RWPE2 (cell line): ENCODE measurements at regions not wholly inside any gene's neighbourhood (a gene's known extent, or its start where the extent isn't known, plus 50 kb on each side); places are given as distances from the start of the nearest gene placed in this dataset.

Experiments used
- ATAC-seq: fragments of 200-7000 bp; cut with Tn5 transposase; 3 replicates; pipeline ENCODE4 v1.9.1; 2021; ENCODE audit warnings: low read depth
- DNase-seq: peaks from one replicate; pipeline ENCODE4 v3.0.0-alpha.2; 2020; ENCODE audit warnings: low spot score
- H3K27ac ChIP-seq: fragments of 450-650 bp; 2 replicates; pipeline ENCODE4 v1.5.1; 2017; ENCODE audit warnings: mild to moderate bottlenecking; ENCODE audit not compliant: poor library complexity, severe bottlenecking
- H3K27me3 ChIP-seq: fragments of 250-450 bp; sonication (Bioruptor Pico); 2 replicates; pipeline ENCODE4 v1.5.1; 2021; ENCODE audit warnings: mild to moderate bottlenecking, moderate library complexity; ENCODE audit not compliant: insufficient read depth, poor library complexity, severe bottlenecking
- H3K36me3 ChIP-seq: fragments of 250-450 bp; sonication (Bioruptor Pico); 2 replicates; pipeline ENCODE4 v1.5.1; 2020; ENCODE audit warnings: low read depth, mild to moderate bottlenecking, moderate library complexity
- H3K4me1 ChIP-seq: fragments of 250-450 bp; sonication (Bioruptor Pico); 2 replicates; pipeline ENCODE4 v1.5.1; 2021; ENCODE audit warnings: mild to moderate bottlenecking, moderate library complexity; ENCODE audit not compliant: insufficient read depth, poor library complexity, severe bottlenecking
- H3K4me3 ChIP-seq: fragments of 250-450 bp; sonication (Bioruptor Pico); 2 replicates; pipeline ENCODE4 v1.5.1; 2021; ENCODE audit warnings: mild to moderate bottlenecking, moderate library complexity; ENCODE audit not compliant: severe bottlenecking
- H3K9me3 ChIP-seq: fragments of 250-450 bp; sonication (Bioruptor Pico); 2 replicates; pipeline ENCODE4 v1.5.1; 2021; ENCODE audit warnings: mild to moderate bottlenecking, moderate library complexity; ENCODE audit not compliant: severe bottlenecking
- TF ChIP-seq, protein P1 (sequence below): fragments of 450-650 bp; IDR thresholded peaks from one replicate; pipeline ENCODE4 v1.5.1; 2017; ENCODE audit warnings: mild to moderate bottlenecking, moderate library complexity; ENCODE audit not compliant: poor library complexity, severe bottlenecking

DNA sequence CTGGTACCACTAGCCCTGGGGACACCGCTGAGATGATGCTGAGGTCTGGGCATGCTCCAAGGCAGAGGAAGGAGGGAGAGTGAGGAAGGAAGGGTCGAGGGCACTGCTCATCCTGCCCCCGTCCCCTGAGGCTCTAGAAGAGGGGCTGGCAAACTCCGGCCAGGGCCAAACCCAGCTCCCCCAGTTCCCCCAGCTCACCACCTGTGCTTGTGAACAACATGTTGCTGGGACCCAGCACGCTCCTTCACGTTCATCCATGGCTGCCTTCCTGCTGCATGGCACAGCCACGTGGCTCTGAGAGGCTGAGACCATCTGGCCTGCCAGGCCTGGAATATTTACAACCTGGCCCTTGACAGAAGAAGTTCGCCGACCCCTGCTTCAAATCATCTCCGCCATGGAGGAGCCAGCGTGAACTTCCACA lies 81.2 kb downstream of the RBFOX3 start:
- H3K36me3 ChIP-seq = no peaks in the 10 kb centered on the region
- no peak for DNase-seq
- TF ChIP-seq, protein P1, sequence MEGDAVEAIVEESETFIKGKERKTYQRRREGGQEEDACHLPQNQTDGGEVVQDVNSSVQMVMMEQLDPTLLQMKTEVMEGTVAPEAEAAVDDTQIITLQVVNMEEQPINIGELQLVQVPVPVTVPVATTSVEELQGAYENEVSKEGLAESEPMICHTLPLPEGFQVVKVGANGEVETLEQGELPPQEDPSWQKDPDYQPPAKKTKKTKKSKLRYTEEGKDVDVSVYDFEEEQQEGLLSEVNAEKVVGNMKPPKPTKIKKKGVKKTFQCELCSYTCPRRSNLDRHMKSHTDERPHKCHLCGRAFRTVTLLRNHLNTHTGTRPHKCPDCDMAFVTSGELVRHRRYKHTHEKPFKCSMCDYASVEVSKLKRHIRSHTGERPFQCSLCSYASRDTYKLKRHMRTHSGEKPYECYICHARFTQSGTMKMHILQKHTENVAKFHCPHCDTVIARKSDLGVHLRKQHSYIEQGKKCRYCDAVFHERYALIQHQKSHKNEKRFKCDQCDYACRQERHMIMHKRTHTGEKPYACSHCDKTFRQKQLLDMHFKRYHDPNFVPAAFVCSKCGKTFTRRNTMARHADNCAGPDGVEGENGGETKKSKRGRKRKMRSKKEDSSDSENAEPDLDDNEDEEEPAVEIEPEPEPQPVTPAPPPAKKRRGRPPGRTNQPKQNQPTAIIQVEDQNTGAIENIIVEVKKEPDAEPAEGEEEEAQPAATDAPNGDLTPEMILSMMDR = no peak
- no peak for ATAC-seq
- H3K27me3 ChIP-seq = peaks cover 76% of the 10 kb centered on the region
- no peak overlapping the region for H3K4me3 ChIP-seq
- no peaks in the 10 kb centered on the region for H3K4me1 ChIP-seq
- no peaks in the 10 kb centered on the region for H3K9me3 ChIP-seq
- H3K27ac ChIP-seq = no peak overlapping the region

DNA sequence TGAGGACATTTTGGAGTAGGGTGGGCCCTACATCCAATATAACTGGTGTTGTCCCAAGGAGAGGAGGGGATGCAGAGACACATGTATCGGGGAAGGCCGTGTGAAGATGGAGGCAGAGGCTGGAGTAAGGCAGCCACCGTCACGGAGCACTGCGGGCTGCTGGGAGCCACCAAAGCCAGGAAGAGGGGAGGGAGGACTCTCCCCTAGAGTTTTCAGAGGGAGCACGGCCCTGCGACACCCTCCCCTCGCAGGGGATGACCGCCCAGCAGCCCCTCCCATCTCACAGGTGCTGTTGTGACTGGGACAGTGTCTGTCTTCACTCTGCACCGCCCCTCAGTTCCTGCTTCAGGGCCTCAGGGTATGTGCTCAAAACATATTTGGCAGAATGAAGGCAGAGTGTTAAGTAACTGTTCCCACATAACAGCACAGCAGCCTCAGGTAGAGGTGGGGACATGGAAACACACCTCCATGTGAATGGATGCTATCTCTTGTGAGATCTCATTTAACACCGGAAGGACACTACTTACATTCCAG lies 82.2 kb downstream of the RBFOX3 start:
- DNase-seq (no peak), ATAC-seq (no peak)
- TF ChIP-seq, protein P1 = no peak
- no peak overlapping the region for H3K4me3 ChIP-seq
- H3K4me1 ChIP-seq = no peaks in the 10 kb centered on the region
- no peak overlapping the region for H3K27ac ChIP-seq
- H3K36me3 ChIP-seq = no peaks in the 10 kb centered on the region
- H3K9me3 ChIP-seq = no peaks in the 10 kb centered on the region
- H3K27me3 ChIP-seq = peaks cover 81% of the 10 kb centered on the region

DNA sequence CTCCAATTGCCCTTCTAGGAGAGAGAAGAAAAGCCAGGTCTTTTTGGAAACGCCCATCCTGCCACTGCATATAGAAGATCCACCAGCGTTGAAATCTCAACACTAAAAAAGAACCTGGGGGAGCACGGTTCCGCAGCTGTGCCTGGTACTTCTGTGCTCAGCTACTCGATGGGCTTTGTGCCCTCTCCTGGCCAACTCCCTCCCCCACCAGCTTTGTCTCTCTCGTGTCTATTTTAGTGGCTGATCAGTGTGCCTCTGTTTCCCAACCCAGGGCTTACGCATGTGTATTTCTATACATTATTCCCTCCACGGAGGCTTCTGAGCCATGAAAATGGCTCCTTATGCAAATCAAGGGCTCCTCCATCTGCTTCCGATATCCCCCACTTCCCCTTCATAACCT lies 83.5 kb downstream of the RBFOX3 start:
- H3K4me3 ChIP-seq = no peak overlapping the region
- no peaks in the 10 kb centered on the region for H3K4me1 ChIP-seq
- H3K27me3 ChIP-seq = peaks cover 86% of the 10 kb centered on the region
- DNase-seq (no peak), ATAC-seq (no peak)
- H3K9me3 ChIP-seq = no peaks in the 10 kb centered on the region
- no peaks in the 10 kb centered on the region for H3K36me3 ChIP-seq
- H3K27ac ChIP-seq = no peak overlapping the region
- TF ChIP-seq, protein P1 = no peak

DNA sequence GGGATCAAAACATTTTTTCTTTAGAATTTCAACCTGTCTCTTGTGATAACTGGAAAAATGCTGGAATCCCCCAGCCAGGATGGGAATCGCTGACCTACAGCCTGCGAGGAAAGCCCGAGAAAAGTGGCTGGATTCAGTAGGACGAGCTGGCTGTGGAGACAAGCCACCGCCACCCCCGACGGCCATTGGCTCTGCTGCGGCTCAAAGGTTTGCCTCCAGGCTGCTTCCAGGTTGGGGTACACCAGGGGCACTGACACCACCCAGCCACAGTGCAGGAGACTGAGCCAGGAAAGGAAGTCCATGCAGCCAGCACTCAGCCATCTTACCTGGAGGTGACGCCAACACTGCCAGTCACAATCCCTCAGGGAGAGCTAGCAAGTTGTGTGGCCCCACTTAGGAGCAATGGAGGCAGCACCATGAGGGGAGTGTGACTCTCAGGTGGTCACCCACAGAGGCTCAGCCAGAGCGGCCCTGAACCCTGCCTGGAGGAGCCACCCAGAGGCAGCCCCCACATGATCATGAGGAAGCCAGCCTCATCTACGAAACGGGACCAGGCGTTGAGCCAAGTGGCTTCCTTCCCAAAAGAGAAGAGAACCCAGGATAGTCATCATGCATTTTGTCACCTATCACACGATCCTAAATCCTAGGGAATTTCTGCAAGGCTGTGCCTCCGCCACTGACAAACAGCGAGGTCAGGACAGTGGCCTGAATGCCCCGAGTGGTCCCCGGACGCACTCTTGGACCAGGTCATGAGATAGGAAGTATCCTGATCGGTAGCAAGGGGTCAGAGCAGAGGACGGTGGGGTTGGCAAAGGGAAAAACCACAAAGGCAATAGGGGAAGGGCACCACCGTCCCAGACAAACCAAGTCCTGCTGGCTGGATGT lies 84.8 kb downstream of the RBFOX3 start:
- ATAC-seq (no peak), DNase-seq (no peak)
- H3K27me3 ChIP-seq = peaks cover 93% of the 10 kb centered on the region
- TF ChIP-seq, protein P1 = no peak
- no peak overlapping the region for H3K4me3 ChIP-seq
- H3K4me1 ChIP-seq = no peaks in the 10 kb centered on the region
- H3K36me3 ChIP-seq = no peaks in the 10 kb centered on the region
- H3K27ac ChIP-seq = no peak overlapping the region
- H3K9me3 ChIP-seq = no peaks in the 10 kb centered on the region
